ENCODE measurements at regions not wholly inside any gene's neighbourhood (a gene's known extent, or its start where the extent isn't known, plus 50 kb on each side); places are given as distances from the start of the nearest gene placed in this dataset.

GRCh38 chr20:58033026-58033536, 195.4 kb downstream of the ANKRD60 start:
- TF ChIP-seq CTCF (conservative IDR thresholded peaks at IDR 0.05; ENCODE audit: low read length) (no peak), EZH2phosphoT487 (IDR thresholded peaks at IDR 0.05; ENCODE audit: borderline replicate concordance) (no peak)
